Endothelial cell of umbilical vein (primary cell): ENCODE measurements at regions not wholly inside any gene's neighbourhood (a gene's known extent, or its start where the extent isn't known, plus 50 kb on each side); places are given as distances from the start of the nearest gene placed in this dataset.
A peak's percentile ranks its signal among the peaks of the same experiment; 100 is the strongest.
"Not testable (repeated sequence)": the region's sequence is repeated elsewhere in the genome, so short reads cannot be mapped to it uniquely, and the experiment has no call there.

Source experiments
- BruUV-seq: library from RNA; stranded (reverse); fragments of 400-500 nt; replicated peaks from 2 replicates; lab custom pipeline; 2021; lab: Mats Ljungman, UMichigan
- CTCF ChIA-PET: fragments of 300-600, 350-600 bp; sonication (Branson Sonifier 250); formaldehyde crosslinking; loops from one replicate; lab custom pipeline; 2021; ENCODE audit warnings: antibody characterized with exemption, inconsistent platforms; lab: Charles Lee
- POLR2A ChIA-PET: fragments of 300-600, 350-600 bp; sonication (Branson Sonifier 250); formaldehyde crosslinking; loops from one replicate; lab custom pipeline; 2021; ENCODE audit warnings: antibody characterized with exemption, inconsistent platforms; lab: Charles Lee
- DNase-seq: peaks from one replicate; pipeline ENCODE4 v3.0.0-alpha.2; 2011; ENCODE audit warnings: low read depth, low spot score
- FAIRE-seq: peaks from 2 replicates; lab custom pipeline; 2011; peaks lifted over from hg19 to GRCh38; lab: Jason Lieb, UNC
- H2AFZ ChIP-seq: 2 replicates; pipeline ENCODE4 v1.6.0; 2012; ENCODE audit warnings: low read depth, low read length, control low read depth, inconsistent platforms
- H3K27ac ChIP-seq: 2 replicates; pipeline ENCODE4 v1.5.1; 2011; ENCODE audit warnings: low read depth, mild to moderate bottlenecking, control low read depth, low read length, moderate library complexity; ENCODE audit not compliant: insufficient read depth
- H3K27me3 ChIP-seq, 2 experiments: 2 replicates each; pipeline versions ENCODE4 v1.6.0 to v1.6.1; 2011; ENCODE audit warnings: low read length in 2 of 2, mixed read lengths in 1 of 2; ENCODE audit not compliant: control insufficient read depth in 2 of 2, insufficient read depth in 2 of 2
- H3K36me3 ChIP-seq, 2 experiments: 2 replicates in 1 of 2; 3 replicates in 1 of 2; pipeline ENCODE4 v1.5.1; 2011; ENCODE audit warnings: low read length in 2 of 2, mild to moderate bottlenecking in 1 of 2, moderate library complexity in 1 of 2; ENCODE audit not compliant: control insufficient read depth in 2 of 2, insufficient read depth in 2 of 2; ENCODE audit errors: extremely low read depth in 1 of 2
- H3K4me1 ChIP-seq: 3 replicates; pipeline ENCODE4 v1.5.1; 2011; ENCODE audit warnings: mild to moderate bottlenecking, low read length; ENCODE audit not compliant: control insufficient read depth, insufficient read depth; ENCODE audit errors: extremely low read depth
- H3K4me2 ChIP-seq: 2 replicates; pipeline ENCODE4 v1.6.1; 2011; ENCODE audit warnings: low read length, control low read depth, mixed read lengths; ENCODE audit not compliant: insufficient read depth
- H3K4me3 ChIP-seq, 3 experiments: fragments of 200-600 bp in 1 of 3; sonication (generic), shearing (Covaris generic) in 1 of 3; replicated peaks in 1 of 3; 2 replicates each; pipeline ENCODE4 v1.5.1; 2011 to 2016; ENCODE audit warnings: control low read depth in 3 of 3, low read length in 3 of 3, mild to moderate bottlenecking in 2 of 3, inconsistent platforms in 1 of 3, low read depth in 1 of 3, moderate library complexity in 1 of 3; ENCODE audit not compliant: insufficient read depth in 1 of 3
- H3K79me2 ChIP-seq: 2 replicates; pipeline ENCODE4 v1.6.0; 2012; ENCODE audit warnings: low read length, inconsistent platforms; ENCODE audit not compliant: control insufficient read depth, insufficient read depth
- H3K9ac ChIP-seq: replicated peaks from 2 replicates; pipeline ENCODE3; 2011; ENCODE audit warnings: low read length, control low read depth; ENCODE audit not compliant: insufficient read depth; ENCODE audit errors: extremely low read depth
- H3K9me1 ChIP-seq: replicated peaks from 3 replicates; pipeline ENCODE4 v1.6.0; 2011; ENCODE audit warnings: mild to moderate bottlenecking, low read length; ENCODE audit not compliant: control insufficient read depth, insufficient read depth; ENCODE audit errors: extremely low read depth
- H3K9me3 ChIP-seq: replicated peaks from 2 replicates; pipeline ENCODE4 v1.5.1; 2012; ENCODE audit warnings: low read length, inconsistent platforms; ENCODE audit not compliant: control insufficient read depth, insufficient read depth
- H4K20me1 ChIP-seq: replicated peaks from 2 replicates; pipeline ENCODE3; 2011; ENCODE audit warnings: mild to moderate bottlenecking, low read length; ENCODE audit not compliant: control insufficient read depth, insufficient read depth; ENCODE audit errors: extremely low read depth
- EZH2 ChIP-seq: IDR thresholded peaks from 2 replicates; pipeline ENCODE4 v1.6.1; 2012; ENCODE audit warnings: borderline replicate concordance, low read depth, mild to moderate bottlenecking, moderate library complexity, low read length, inconsistent platforms; ENCODE audit not compliant: severe bottlenecking
- FOS ChIP-seq: IDR thresholded peaks from 2 replicates; pipeline ENCODE4 v1.6.1; 2011; ENCODE audit warnings: mild to moderate bottlenecking, low read length, moderate library complexity, borderline replicate concordance; ENCODE audit not compliant: insufficient read depth
- JUN ChIP-seq: IDR thresholded peaks from 2 replicates; pipeline ENCODE4 v1.6.1; 2011; ENCODE audit warnings: borderline replicate concordance, low read depth; ENCODE audit not compliant: insufficient read length, insufficient read depth
- MAX ChIP-seq: IDR thresholded peaks from 2 replicates; pipeline ENCODE4 v1.6.1; 2011; ENCODE audit not compliant: insufficient read depth, insufficient read length
- MYC ChIP-seq: IDR thresholded peaks from one replicate; pipeline ENCODE4 v1.6.1; 2011; ENCODE audit warnings: mild to moderate bottlenecking, low read depth, low read length
- POLR2A ChIP-seq: IDR thresholded peaks from 2 replicates; pipeline ENCODE4 v1.6.1; 2012; ENCODE audit warnings: low read depth, mild to moderate bottlenecking, control low read depth, low read length
- dilution Hi-C: fragments of 300-500 bp; cut with MboI; formaldehyde crosslinking; loops from one replicate; pipeline ENCODE4 v1.15.0; 2019; ENCODE audit warnings: low sequenced_read_pairs; ENCODE audit not compliant: extremely low pct_ligation_motif_present
- intact Hi-C: fragments of 100-400 bp; cut with micrococcal nuclease; formaldehyde crosslinking; loops from one replicate; pipeline ENCODE4 v1.10.0; 2022

GRCh38 chr2:132282911-132283310 is 121.2 kb upstream of the ANKRD30BL start:
- Histone ChIP-seq H3K9me3 (no peaks in the 10 kb centered on the region), H3K4me2 (no peak overlapping the region), H3K4me1 (no peaks in the 10 kb centered on the region), H3K4me3 (no peak overlapping the region), H4K20me1 (no peaks in the 10 kb centered on the region), H2AFZ (no peak overlapping the region), H3K79me2 (no peaks in the 10 kb centered on the region), H3K36me3 (no peaks in the 10 kb centered on the region), H3K9me1 (no peaks in the 10 kb centered on the region), H3K9ac (no peak overlapping the region), H3K27me3 (no peaks in the 10 kb centered on the region), H3K27ac (no peak overlapping the region)
- CTCF ChIA-PET, result no interaction called here
- TF ChIP-seq MAX (no peak), MYC (no peak), FOS (no peak), EZH2 (no peak), JUN (no peak), POLR2A (no peak)
- no TSS peak for BruUV-seq
- no peak for FAIRE-seq
- POLR2A ChIA-PET, result no interaction called here
- DNase-seq, result no peak
- dilution Hi-C loops, result no loop called here
- intact Hi-C loops, result no loop called here

GRCh38 chr2:132286289-132286911 is 124.6 kb upstream of the ANKRD30BL start:
- intact Hi-C loops, POLR2A ChIA-PET, BruUV-seq, H3K4me3 ChIP-seq, DNase-seq, H3K9ac ChIP-seq, H3K79me2 ChIP-seq, CTCF ChIA-PET, H3K36me3 ChIP-seq, dilution Hi-C loops, H3K4me1 ChIP-seq, H3K9me1 ChIP-seq, H3K27ac ChIP-seq, H3K9me3 ChIP-seq, FAIRE-seq, H3K4me2 ChIP-seq, H3K27me3 ChIP-seq, H2AFZ ChIP-seq, H4K20me1 ChIP-seq: not testable (repeated sequence)

GRCh38 chr2:132287910-132288309 is 126.2 kb upstream of the ANKRD30BL start:
- H3K4me2 ChIP-seq, H3K27me3 ChIP-seq, H3K36me3 ChIP-seq, dilution Hi-C loops, CTCF ChIA-PET, POLR2A ChIA-PET, intact Hi-C loops, H3K9me3 ChIP-seq, H3K4me3 ChIP-seq, H3K4me1 ChIP-seq, FAIRE-seq, H3K9me1 ChIP-seq, BruUV-seq, H3K27ac ChIP-seq, H3K9ac ChIP-seq, H2AFZ ChIP-seq, H4K20me1 ChIP-seq, H3K79me2 ChIP-seq: not testable (repeated sequence)
- peak; percentile 26 for DNase-seq
